Naive thymus-derived CD8-positive, alpha-beta T cell (primary cell): ENCODE measurements at regions not wholly inside any gene's neighbourhood (a gene's known extent, or its start where the extent isn't known, plus 50 kb on each side); places are given as distances from the start of the nearest gene placed in this dataset.

Experiments used
- ATAC-seq, 2 donors: fragments of 150-1000 bp; cut with Tn5 transposase in 1 of 2; sonication (Bioruptor Pico), chemical (Tn5 transposase) in 1 of 2; 1 replicate in 1 of 2; 2 replicates in 1 of 2; pipeline ENCODE4 v1.10.0; 2021; ENCODE audit warnings: mild to moderate bottlenecking in 2 of 2, moderate library complexity in 2 of 2
- POLR2A ChIA-PET: fragments of 350-600 bp; sonication (Branson Sonifier 250); formaldehyde crosslinking; loops from one replicate; lab custom pipeline; 2021; ENCODE audit warnings: antibody characterized with exemption; lab: Charles Lee
- DNase-seq, 10 donors: peaks; one replicate each; pipeline versions ENCODE4 v3.0.0 to v3.0.0-alpha.2; 2020 to 2022
- H3K27ac Mint-ChIP-seq, 10 donors: one replicate each; pipeline ENCODE4 v1.8.0; 2020 to 2022; ENCODE audit warnings: mild to moderate bottlenecking in 10 of 10, mixed read lengths in 10 of 10, moderate library complexity in 4 of 10, inconsistent platforms in 1 of 10
- H3K27me3 Mint-ChIP-seq, 5 donors: one replicate each; pipeline ENCODE4 v1.8.0; 2021 to 2022; ENCODE audit warnings: mixed read lengths in 5 of 5
- H3K36me3 Mint-ChIP-seq, 3 donors: one replicate each; pipeline ENCODE4 v1.8.0; 2020 to 2022; ENCODE audit warnings: mixed read lengths in 3 of 3, mild to moderate bottlenecking in 2 of 3, inconsistent platforms in 1 of 3
- H3K4me1 Mint-ChIP-seq, 4 donors: one replicate each; pipeline ENCODE4 v1.8.0; 2021 to 2022; ENCODE audit warnings: mixed read lengths in 4 of 4
- H3K4me3 Mint-ChIP-seq, 10 donors: one replicate each; pipeline ENCODE4 v1.8.0; 2020 to 2022; ENCODE audit warnings: mild to moderate bottlenecking in 10 of 10, mixed read lengths in 10 of 10, moderate library complexity in 6 of 10, inconsistent platforms in 1 of 10
- H3K9me3 Mint-ChIP-seq, 9 donors: one replicate each; pipeline ENCODE4 v1.8.0; 2020 to 2022; ENCODE audit warnings: mixed read lengths in 9 of 9, mild to moderate bottlenecking in 3 of 9, inconsistent platforms in 1 of 9, moderate library complexity in 1 of 9

GRCh38 chr6:130740308-130740707 lies 86.9 kb upstream of the SMLR1 start:
- ATAC-seq = no peak
- DNase-seq = no peak
- peaks cover 0 to 1% (median 0%) of the 10 kb centered on the region in 4 donors for H3K4me1 Mint-ChIP-seq
- no peak overlapping the region for H3K4me3 Mint-ChIP-seq
- no peaks in the 10 kb centered on the region for H3K36me3 Mint-ChIP-seq
- no peak overlapping the region for H3K27ac Mint-ChIP-seq
- H3K27me3 Mint-ChIP-seq = peaks cover 0 to 4% (median 3%) of the 10 kb centered on the region in 5 donors
- no peaks in the 10 kb centered on the region for H3K9me3 Mint-ChIP-seq
- POLR2A ChIA-PET = no interaction called here

GRCh38 chr6:130742131-130742681 lies 85.0 kb upstream of the SMLR1 start:
- no peak overlapping the region for H3K4me3 Mint-ChIP-seq
- H3K9me3 Mint-ChIP-seq = no peaks in the 10 kb centered on the region
- POLR2A ChIA-PET = no interaction called here
- peaks cover 0 to 2% (median 0%) of the 10 kb centered on the region in 4 donors for H3K4me1 Mint-ChIP-seq
- no peaks in the 10 kb centered on the region for H3K36me3 Mint-ChIP-seq
- peaks cover 0 to 4% (median 3%) of the 10 kb centered on the region in 5 donors for H3K27me3 Mint-ChIP-seq
- DNase-seq = no peak
- H3K27ac Mint-ChIP-seq = no peak overlapping the region
- ATAC-seq = no peak

GRCh38 chr6:130743175-130743574 lies 84.0 kb upstream of the SMLR1 start:
- POLR2A ChIA-PET = no interaction called here

GRCh38 chr6:130744576-130745366 lies 82.4 kb upstream of the SMLR1 start:
- H3K36me3 Mint-ChIP-seq = peaks cover 0 to 9% (median 5%) of the 10 kb centered on the region in 3 donors
- DNase-seq (no peak), ATAC-seq (no peak)
- no peak overlapping the region for H3K27ac Mint-ChIP-seq
- H3K4me1 Mint-ChIP-seq = peaks cover 0 to 2% (median 0%) of the 10 kb centered on the region in 4 donors
- no peak overlapping the region for H3K4me3 Mint-ChIP-seq
- H3K9me3 Mint-ChIP-seq = peaks cover 0 to 12% (median 4%) of the 10 kb centered on the region in 9 donors
- H3K27me3 Mint-ChIP-seq = peaks cover 0 to 4% (median 3%) of the 10 kb centered on the region in 5 donors
- POLR2A ChIA-PET = no interaction called here

More at GRCh38 chr6:130743175-130743574, 84.0 kb upstream of the SMLR1 start:
- DNase-seq (no peak), ATAC-seq (no peak)
- Mint-ChIP-seq H3K4me3 (no peak overlapping the region), H3K36me3 (no peaks in the 10 kb centered on the region), H3K9me3 (no peaks in the 10 kb centered on the region), H3K27me3 (peaks cover 0 to 4% (median 3%) of the 10 kb centered on the region in 5 donors), H3K27ac (no peak overlapping the region), H3K4me1 (peaks cover 0 to 2% (median 0%) of the 10 kb centered on the region in 4 donors)

GRCh38 chr6:130748041-130748440 lies 79.2 kb upstream of the SMLR1 start:
- POLR2A ChIA-PET = no interaction called here
- no peaks in the 10 kb centered on the region for H3K27me3 Mint-ChIP-seq
- no peak overlapping the region for H3K27ac Mint-ChIP-seq
- H3K4me1 Mint-ChIP-seq = peaks cover 0 to 2% (median 0%) of the 10 kb centered on the region in 4 donors
- DNase-seq (no peak), ATAC-seq (no peak)
- peaks cover 0 to 28% (median 9%) of the 10 kb centered on the region in 9 donors for H3K9me3 Mint-ChIP-seq
- H3K36me3 Mint-ChIP-seq = peaks cover 3 to 13% (median 9%) of the 10 kb centered on the region in 3 donors
- H3K4me3 Mint-ChIP-seq = no peak overlapping the region

GRCh38 chr6:130749402-130749801 lies 77.8 kb upstream of the SMLR1 start:
- H3K4me3 Mint-ChIP-seq = no peak overlapping the region
- POLR2A ChIA-PET = no interaction called here
- H3K4me1 Mint-ChIP-seq = peaks cover 0 to 2% (median 0%) of the 10 kb centered on the region in 4 donors
- peaks cover 3 to 13% (median 9%) of the 10 kb centered on the region in 3 donors for H3K36me3 Mint-ChIP-seq
- DNase-seq = no peak
- H3K9me3 Mint-ChIP-seq = peaks cover 0 to 28% (median 9%) of the 10 kb centered on the region in 9 donors
- no peaks in the 10 kb centered on the region for H3K27me3 Mint-ChIP-seq
- ATAC-seq = no peak
- no peak overlapping the region for H3K27ac Mint-ChIP-seq

GRCh38 chr6:130752267-130752666 lies 74.9 kb upstream of the SMLR1 start:
- no peak for ATAC-seq
- Mint-ChIP-seq H3K4me1 (peaks cover 0 to 7% (median 0%) of the 10 kb centered on the region in 4 donors), H3K36me3 (peaks cover 3 to 13% (median 12%) of the 10 kb centered on the region in 3 donors), H3K27me3 (no peaks in the 10 kb centered on the region), H3K9me3 (peaks cover 0 to 28% (median 9%) of the 10 kb centered on the region in 9 donors), H3K4me3 (no peak overlapping the region), H3K27ac (no peak overlapping the region)
- no peak for DNase-seq
- POLR2A ChIA-PET = no interaction called here

GRCh38 chr6:130754786-130755367 lies 72.3 kb upstream of the SMLR1 start:
- H3K4me3 Mint-ChIP-seq = no peak overlapping the region
- H3K27ac Mint-ChIP-seq = no peak overlapping the region
- peaks cover 3 to 13% (median 7%) of the 10 kb centered on the region in 3 donors for H3K36me3 Mint-ChIP-seq
- no peaks in the 10 kb centered on the region for H3K27me3 Mint-ChIP-seq
- peaks cover 0 to 14% (median 6%) of the 10 kb centered on the region in 4 donors for H3K4me1 Mint-ChIP-seq
- POLR2A ChIA-PET = interaction anchor here (0.7 kb wide), 1 partner anchor 17 kb away, joined by 4 read pairs; no protein-coding TSS in a partner anchor
- DNase-seq = no peak
- H3K9me3 Mint-ChIP-seq = peaks cover 0 to 15% (median 3%) of the 10 kb centered on the region in 9 donors
- ATAC-seq = no peak

GRCh38 chr6:130755368-130756034 lies 71.7 kb upstream of the SMLR1 start:
- no peaks in the 10 kb centered on the region for H3K27me3 Mint-ChIP-seq
- H3K9me3 Mint-ChIP-seq = peaks cover 0 to 11% (median 4%) of the 10 kb centered on the region in 9 donors
- ATAC-seq (no peak), DNase-seq (no peak)
- POLR2A ChIA-PET = no interaction called here
- no peak overlapping the region for H3K4me3 Mint-ChIP-seq
- peaks cover 3 to 17% (median 7%) of the 10 kb centered on the region in 3 donors for H3K36me3 Mint-ChIP-seq
- peaks cover 0 to 14% (median 6%) of the 10 kb centered on the region in 4 donors for H3K4me1 Mint-ChIP-seq
- no peak overlapping the region for H3K27ac Mint-ChIP-seq

GRCh38 chr6:130756824-130757223 lies 70.4 kb upstream of the SMLR1 start:
- POLR2A ChIA-PET = no interaction called here
- peaks cover 0 to 17% (median 0%) of the 10 kb centered on the region in 3 donors for H3K36me3 Mint-ChIP-seq
- H3K4me1 Mint-ChIP-seq = peaks cover 0 to 14% (median 6%) of the 10 kb centered on the region in 4 donors
- H3K9me3 Mint-ChIP-seq = peaks cover 0 to 6% (median 0%) of the 10 kb centered on the region in 9 donors
- ATAC-seq (no peak), DNase-seq (no peak)
- H3K27me3 Mint-ChIP-seq = no peaks in the 10 kb centered on the region
- H3K4me3 Mint-ChIP-seq = no peak overlapping the region
- H3K27ac Mint-ChIP-seq = no peak overlapping the region

- no peak for ATAC-seq
- H3K27ac Mint-ChIP-seq = peak overlapping the region in 2 of 10 donors; percentile 48 to 57
These were observed 68.4 kb upstream of the SMLR1 start for GRCh38 chr6:130758813-130759212.

GRCh38 chr6:130760006-130760405 lies 67.2 kb upstream of the SMLR1 start:
- Mint-ChIP-seq H3K4me1 (peaks cover 0 to 13% (median 6%) of the 10 kb centered on the region in 4 donors), H3K36me3 (peaks cover 0 to 17% (median 0%) of the 10 kb centered on the region in 3 donors), H3K4me3 (no peak overlapping the region), H3K27ac (no peak overlapping the region), H3K9me3 (peaks cover 0 to 6% (median 0%) of the 10 kb centered on the region in 9 donors), H3K27me3 (no peaks in the 10 kb centered on the region)
- DNase-seq = no peak
- no peak for ATAC-seq
- POLR2A ChIA-PET = no interaction called here

More at GRCh38 chr6:130758813-130759212, 68.4 kb upstream of the SMLR1 start:
- no peak for DNase-seq
- Mint-ChIP-seq H3K4me3 (peak overlapping the region in 1 of 10 donors; percentile 15), H3K27me3 (no peaks in the 10 kb centered on the region), H3K4me1 (peaks cover 0 to 14% (median 6%) of the 10 kb centered on the region in 4 donors), H3K36me3 (peaks cover 0 to 17% (median 0%) of the 10 kb centered on the region in 3 donors), H3K9me3 (peaks cover 0 to 6% (median 0%) of the 10 kb centered on the region in 9 donors)
- POLR2A ChIA-PET = no interaction called here
